Peyer's patch (tissue), 4 donors: ENCODE measurements at regions not wholly inside any gene's neighbourhood (a gene's known extent, or its start where the extent isn't known, plus 50 kb on each side); places are given as distances from the start of the nearest gene placed in this dataset.

Source experiments
- POLR2A ChIP-seq, 2 donors: fragments of 450-650 bp; IDR thresholded peaks; one replicate each; pipeline ENCODE4 v1.5.1; 2017; ENCODE audit warnings: antibody characterized with exemption in 2 of 2, mild to moderate bottlenecking in 2 of 2, moderate library complexity in 2 of 2
- TF ChIP-seq, protein P1 (sequence below), 6 experiments: fragments of 450-650 bp in 4 of 6; fragments of 200-600 bp in 2 of 6; sonication (generic) in 1 of 6; IDR thresholded peaks; one replicate each; pipeline ENCODE4 v1.5.1; 2017 to 2019; ENCODE audit warnings: antibody characterized with exemption in 6 of 6, mild to moderate bottlenecking in 3 of 6, moderate library complexity in 1 of 6

- TF ChIP-seq, protein P1, sequence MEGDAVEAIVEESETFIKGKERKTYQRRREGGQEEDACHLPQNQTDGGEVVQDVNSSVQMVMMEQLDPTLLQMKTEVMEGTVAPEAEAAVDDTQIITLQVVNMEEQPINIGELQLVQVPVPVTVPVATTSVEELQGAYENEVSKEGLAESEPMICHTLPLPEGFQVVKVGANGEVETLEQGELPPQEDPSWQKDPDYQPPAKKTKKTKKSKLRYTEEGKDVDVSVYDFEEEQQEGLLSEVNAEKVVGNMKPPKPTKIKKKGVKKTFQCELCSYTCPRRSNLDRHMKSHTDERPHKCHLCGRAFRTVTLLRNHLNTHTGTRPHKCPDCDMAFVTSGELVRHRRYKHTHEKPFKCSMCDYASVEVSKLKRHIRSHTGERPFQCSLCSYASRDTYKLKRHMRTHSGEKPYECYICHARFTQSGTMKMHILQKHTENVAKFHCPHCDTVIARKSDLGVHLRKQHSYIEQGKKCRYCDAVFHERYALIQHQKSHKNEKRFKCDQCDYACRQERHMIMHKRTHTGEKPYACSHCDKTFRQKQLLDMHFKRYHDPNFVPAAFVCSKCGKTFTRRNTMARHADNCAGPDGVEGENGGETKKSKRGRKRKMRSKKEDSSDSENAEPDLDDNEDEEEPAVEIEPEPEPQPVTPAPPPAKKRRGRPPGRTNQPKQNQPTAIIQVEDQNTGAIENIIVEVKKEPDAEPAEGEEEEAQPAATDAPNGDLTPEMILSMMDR (IDR thresholded peaks at IDR 0.05), result no peak
- TF ChIP-seq POLR2A (IDR thresholded peaks at IDR 0.05), result no peak
These were observed 157.5 kb upstream of the ATP6AP2 start for GRCh38 chrX:40423299-40423698.
